HCT116 (cell line): ENCODE measurements at regions not wholly inside any gene's neighbourhood (a gene's known extent, or its start where the extent isn't known, plus 50 kb on each side); places are given as distances from the start of the nearest gene placed in this dataset.

Experiments
- ATAC-seq: fragments of 200-7000 bp; cut with Tn5 transposase; 2 replicates; pipeline ENCODE4 v1.9.1; 2020; ENCODE audit warnings: mild to moderate bottlenecking, moderate library complexity
- BruUV-seq: library from RNA; stranded (reverse); fragments of 400-500 nt; replicated peaks from 2 replicates; lab custom pipeline; 2021; lab: Mats Ljungman, UMichigan
- CTCF ChIA-PET: fragments of 300-600 bp; sonication (Branson Sonifier 250); formaldehyde crosslinking; loops from one replicate; lab custom pipeline; 2021; ENCODE audit warnings: antibody characterized with exemption; lab: Charles Lee
- POLR2A ChIA-PET: fragments of 300-600, 350-600 bp; sonication (Branson Sonifier 250); formaldehyde crosslinking; loops from one replicate; lab custom pipeline; 2021; ENCODE audit warnings: antibody characterized with exemption; lab: Charles Lee
- RAD21 ChIA-PET, 2 experiments: fragments of 300-600 bp; sonication (Branson Sonifier 250); formaldehyde crosslinking; loops; one replicate each; lab custom pipeline; 2023; ENCODE audit warnings: low total read pairs in 2 of 2; ENCODE audit not compliant: uncharacterized antibody in 2 of 2, unreplicated experiment in 2 of 2, low non-redundant PET in 1 of 2; lab: Charles Lee
- DNase-seq: peaks from one replicate; pipeline ENCODE4 v3.0.0-alpha.2; 2010; ENCODE audit warnings: low read depth, low spot score
- H2AFZ ChIP-seq: fragments of 200-600 bp; shearing (Covaris generic), sonication (generic); 2 replicates; pipeline ENCODE4 v1.6.1; 2017; ENCODE audit warnings: low read depth, mixed run types, mixed read lengths, antibody characterized with exemption, low read length; ENCODE audit not compliant: poor library complexity, severe bottlenecking
- H3K27ac ChIP-seq: 2 replicates; pipeline ENCODE4 v1.5.1; 2012; ENCODE audit warnings: low read depth, low read length
- H3K27me3 ChIP-seq: fragments of 200-600 bp; sonication (generic); 2 replicates; pipeline ENCODE4 v1.6.1; 2016; ENCODE audit warnings: mixed run types, low read length, mixed read lengths; ENCODE audit not compliant: insufficient read depth
- H3K36me3 ChIP-seq, 2 experiments: fragments of 200-500 bp in 1 of 2; fragments of 200-600 bp in 1 of 2; sonication (Bioruptor generic) in 1 of 2; sonication (generic) in 1 of 2; 2 replicates each; pipeline versions ENCODE4 v1.5.1 to v1.6.1; 2014 to 2016; ENCODE audit warnings: low read length in 2 of 2, inconsistent platforms in 1 of 2, mixed read lengths in 1 of 2, mixed run types in 1 of 2; ENCODE audit not compliant: insufficient read depth in 2 of 2, control insufficient read depth in 1 of 2
- H3K4me1 ChIP-seq, 2 experiments: fragments of 200-600 bp in 1 of 2; sonication (generic) in 1 of 2; 2 replicates each; pipeline versions ENCODE4 v1.5.1 to v1.6.1; 2012 to 2017; ENCODE audit warnings: low read length in 2 of 2, inconsistent platforms in 1 of 2, mild to moderate bottlenecking in 1 of 2, mixed read lengths in 1 of 2, mixed run types in 1 of 2, moderate library complexity in 1 of 2; ENCODE audit not compliant: insufficient read depth in 2 of 2, control insufficient read depth in 1 of 2
- H3K4me2 ChIP-seq: fragments of 200-600 bp; sonication (generic); 2 replicates; pipeline ENCODE4 v1.6.1; 2017; ENCODE audit warnings: mixed run types, low read length, mixed read lengths
- H3K4me3 ChIP-seq, 2 experiments: fragments of 200-600 bp in 1 of 2; sonication (generic) in 1 of 2; replicated peaks in 1 of 2; 2 replicates each; pipeline ENCODE4 v1.5.1; 2011 to 2016; ENCODE audit warnings: low read length in 2 of 2, control low read depth in 1 of 2, low read depth in 1 of 2, mild to moderate bottlenecking in 1 of 2, mixed read lengths in 1 of 2, mixed run types in 1 of 2
- H3K79me2 ChIP-seq: fragments of 200-600 bp; sonication (generic); 2 replicates; pipeline ENCODE4 v1.6.1; 2017; ENCODE audit warnings: mild to moderate bottlenecking, mixed run types, low read length, moderate library complexity, mixed read lengths; ENCODE audit not compliant: insufficient read depth
- H3K9ac ChIP-seq: fragments of 200-600 bp; sonication (generic); 2 replicates; pipeline ENCODE4 v1.6.1; 2016; ENCODE audit warnings: low read length, mixed read lengths
- H3K9me2 ChIP-seq: fragments of 200-600 bp; sonication (generic), shearing (Covaris generic); 2 replicates; pipeline ENCODE4 v1.6.1; 2017; ENCODE audit warnings: mixed run types, mild to moderate bottlenecking, moderate library complexity; ENCODE audit not compliant: insufficient read depth
- H3K9me3 ChIP-seq, 2 experiments: fragments of 200-500 bp in 1 of 2; fragments of 200-600 bp in 1 of 2; sonication (Bioruptor generic) in 1 of 2; sonication (generic) in 1 of 2; 2 replicates each; pipeline ENCODE4 v1.6.1; 2014 to 2017; ENCODE audit warnings: low read length in 2 of 2, mixed read lengths in 2 of 2, inconsistent platforms in 1 of 2, low read depth in 1 of 2, mild to moderate bottlenecking in 1 of 2, mixed run types in 1 of 2, moderate library complexity in 1 of 2; ENCODE audit not compliant: control insufficient read depth in 1 of 2, insufficient read depth in 1 of 2
- H4K20me1 ChIP-seq: fragments of 200-600 bp; sonication (generic), shearing (Covaris generic); 2 replicates; pipeline ENCODE4 v1.6.1; 2017; ENCODE audit warnings: mixed run types, mild to moderate bottlenecking, moderate library complexity; ENCODE audit not compliant: insufficient read depth
- ATF3 ChIP-seq: IDR thresholded peaks from 2 replicates; pipeline ENCODE4 v1.6.1; 2012
- CBX3 ChIP-seq: IDR thresholded peaks from 2 replicates; pipeline ENCODE4 v1.6.1; 2012; ENCODE audit warnings: low read depth
- CEBPB ChIP-seq: IDR thresholded peaks from 2 replicates; pipeline ENCODE4 v1.6.1; 2012; ENCODE audit warnings: low read depth
- CTCF ChIP-seq, 3 experiments: fragments of 200-600 bp in 1 of 3; sonication (generic) in 1 of 3; IDR thresholded peaks in 2 of 3; conservative IDR thresholded peaks in 1 of 3; 2 replicates each; pipeline ENCODE4 v1.5.1; 2012 to 2017; ENCODE audit warnings: low read depth in 2 of 3, low read length in 2 of 3, antibody characterized with exemption in 1 of 3, borderline replicate concordance in 1 of 3, control low read depth in 1 of 3, mild to moderate bottlenecking in 1 of 3, mixed read lengths in 1 of 3, mixed run types in 1 of 3, moderate library complexity in 1 of 3; ENCODE audit not compliant: insufficient read depth in 1 of 3
- EGR1 ChIP-seq: IDR thresholded peaks from 2 replicates; pipeline ENCODE4 v1.6.1; 2012; ENCODE audit warnings: low read depth
- ELF1 ChIP-seq: IDR thresholded peaks from 2 replicates; pipeline ENCODE4 v1.6.1; 2012; ENCODE audit warnings: low read depth, borderline replicate concordance
- EZH2 ChIP-seq: fragments of 200-600 bp; sonication (generic); IDR thresholded peaks from 2 replicates; pipeline ENCODE4 v1.6.1; 2017; ENCODE audit warnings: antibody characterized with exemption, mixed run types
- EZH2phosphoT487 ChIP-seq: fragments of 200-600 bp; IDR thresholded peaks from 2 replicates; pipeline ENCODE4 v1.6.1; 2018; ENCODE audit warnings: antibody characterized with exemption, borderline replicate concordance
- FOSL1 ChIP-seq: IDR thresholded peaks from 2 replicates; pipeline ENCODE4 v1.6.1; 2012; ENCODE audit warnings: low read depth
- JUND ChIP-seq: IDR thresholded peaks from 2 replicates; pipeline ENCODE4 v1.6.1; 2012
- POLR2AphosphoS5 ChIP-seq: IDR thresholded peaks from 2 replicates; pipeline ENCODE4 v1.6.1; 2011; ENCODE audit warnings: mild to moderate bottlenecking, low read depth, low read length, moderate library complexity
- RAD21 ChIP-seq: IDR thresholded peaks from 2 replicates; pipeline ENCODE4 v1.6.1; 2012; ENCODE audit warnings: low read depth, mild to moderate bottlenecking
- SP1 ChIP-seq: IDR thresholded peaks from 2 replicates; pipeline ENCODE4 v1.6.1; 2012; ENCODE audit warnings: low read depth
- SRF ChIP-seq: IDR thresholded peaks from 2 replicates; pipeline ENCODE4 v1.6.1; 2012; ENCODE audit warnings: low read depth
- TCF7L2 ChIP-seq: IDR thresholded peaks from 2 replicates; pipeline ENCODE4 v1.7.0; 2011; ENCODE audit warnings: borderline replicate concordance, inconsistent platforms; ENCODE audit not compliant: insufficient read depth, insufficient read length; ENCODE audit errors: extremely low read depth
- YY1 ChIP-seq: IDR thresholded peaks from 2 replicates; pipeline ENCODE4 v1.6.1; 2011; ENCODE audit warnings: low read length, low read depth, moderate library complexity, mild to moderate bottlenecking; ENCODE audit not compliant: insufficient replicate concordance; ENCODE audit errors: extremely low read depth
- ZBTB33 ChIP-seq: IDR thresholded peaks from 2 replicates; pipeline ENCODE4 v1.6.1; 2011; ENCODE audit warnings: mild to moderate bottlenecking, low read length, moderate library complexity; ENCODE audit not compliant: insufficient replicate concordance; ENCODE audit errors: extremely low read depth
- intact Hi-C: fragments of 100-400 bp; cut with micrococcal nuclease; formaldehyde crosslinking; loops from 2 replicates; pipeline ENCODE4 v1.10.0; 2022

- Histone ChIP-seq H3K9me3 (no peaks in the 10 kb centered on the region), H3K79me2 (no peaks in the 10 kb centered on the region), H3K4me3 (no peak overlapping the region), H3K9me2 (no peaks in the 10 kb centered on the region), H3K4me1 (no peaks in the 10 kb centered on the region), H3K27me3 (0 out of 2 replicates have a peak, but pooled peaks cover 7% of the 10 kb centered on the region), H2AFZ (no peak overlapping the region), H3K9ac (no peak overlapping the region), H3K27ac (no peak overlapping the region), H3K36me3 (no peaks in the 10 kb centered on the region), H3K4me2 (no peak overlapping the region), H4K20me1 (no peaks in the 10 kb centered on the region)
- RAD21 ChIA-PET = no interaction called here
- BruUV-seq = no TSS peak
- DNase-seq (no peak), ATAC-seq (no peak)
- CTCF ChIA-PET = no interaction called here
- TF ChIP-seq FOSL1 (no peak), EZH2phosphoT487 (no peak), TCF7L2 (no peak), CBX3 (no peak), ATF3 (no peak), RAD21 (no peak), EGR1 (no peak), SRF (no peak), ELF1 (no peak), CTCF (IDR thresholded peaks at IDR 0.05 in 2 of 3, conservative IDR thresholded peaks at IDR 0.05 in 1 of 3; ENCODE audit: borderline replicate concordance in 1 of 3, insufficient read depth in 1 of 3, low read depth in 2 of 3, low read length in 2 of 3) (no peak), YY1 (no peak), ZBTB33 (no peak), CEBPB (no peak), JUND (no peak), POLR2AphosphoS5 (no peak), EZH2 (no peak), SP1 (no peak)
- POLR2A ChIA-PET = no interaction called here
- intact Hi-C loops = no loop called here
Measured at GRCh38 chr1:177427811-177428210, 257.1 kb downstream of the BRINP2 start.
